NCI-H128 (cell line): ENCODE measurements at regions not wholly inside any gene's neighbourhood (a gene's known extent, or its start where the extent isn't known, plus 50 kb on each side); places are given as distances from the start of the nearest gene placed in this dataset.

ENCODE experiments used
- DNase-seq: peaks from one replicate; lab custom pipeline; 2025; ENCODE audit not compliant: unreplicated experiment; lab: John Stamatoyannopoulos, UW

- no peak for DNase-seq
Observed at GRCh38 chr11:22497474-22497873, 128.1 kb downstream of the FANCF start.

GRCh38 chr11:22491555-22492225 lies 133.9 kb downstream of the FANCF start:
- no peak for DNase-seq

GRCh38 chr11:22479971-22480720 lies 142.0 kb downstream of the SLC17A6 start:
- DNase-seq: no peak

GRCh38 chr11:22479208-22479607 lies 141.0 kb downstream of the SLC17A6 start:
- no peak for DNase-seq

GRCh38 chr11:22478169-22478568 lies 140.0 kb downstream of the SLC17A6 start:
- DNase-seq: no peak

GRCh38 chr11:22477312-22477711 lies 139.1 kb downstream of the SLC17A6 start:
- no peak for DNase-seq

- no peak for DNase-seq
Observed at GRCh38 chr11:22476589-22476988, 138.4 kb downstream of the SLC17A6 start.

GRCh38 chr11:22474616-22475015 lies 136.4 kb downstream of the SLC17A6 start:
- DNase-seq: no peak

GRCh38 chr11:22473586-22473985 lies 135.4 kb downstream of the SLC17A6 start:
- DNase-seq: no peak

GRCh38 chr11:22472306-22472705 lies 134.1 kb downstream of the SLC17A6 start:
- DNase-seq: no peak

GRCh38 chr11:22471385-22471784 lies 133.2 kb downstream of the SLC17A6 start:
- DNase-seq: no peak

GRCh38 chr11:22467741-22468140 lies 129.6 kb downstream of the SLC17A6 start:
- DNase-seq: no peak

GRCh38 chr11:22467248-22467647 lies 129.1 kb downstream of the SLC17A6 start:
- no peak for DNase-seq

- no peak for DNase-seq
Observed at GRCh38 chr11:22466809-22467208, 128.6 kb downstream of the SLC17A6 start.

- no peak for DNase-seq
Observed at GRCh38 chr11:22466351-22466750, 128.2 kb downstream of the SLC17A6 start.

- DNase-seq: no peak
Observed at GRCh38 chr11:22465620-22466019, 127.4 kb downstream of the SLC17A6 start.

- DNase-seq: no peak
Observed at GRCh38 chr11:22461626-22462025, 123.4 kb downstream of the SLC17A6 start.

- no peak for DNase-seq
Observed at GRCh38 chr11:22460181-22460580, 122.0 kb downstream of the SLC17A6 start.

GRCh38 chr11:22459048-22459447 lies 120.9 kb downstream of the SLC17A6 start:
- no peak for DNase-seq

- DNase-seq: no peak
Observed at GRCh38 chr11:22458161-22458560, 120.0 kb downstream of the SLC17A6 start.

- no peak for DNase-seq
Observed at GRCh38 chr11:22456993-22457762, 119.0 kb downstream of the SLC17A6 start.
